Activated CD4-positive, alpha-beta memory T cell treated with anti-CD3 and anti-CD28 coated beads, Interleukin-2, amount 10 ng/mL, durations not matched to agents 7 days and 5 days (primary cell): ENCODE measurements at regions not wholly inside any gene's neighbourhood (a gene's known extent, or its start where the extent isn't known, plus 50 kb on each side); places are given as distances from the start of the nearest gene placed in this dataset.

Source experiments
- CTCF ChIA-PET: fragments of 350-600 bp; sonication (Branson Sonifier 250); formaldehyde crosslinking; loops from one replicate; lab custom pipeline; 2021; ENCODE audit warnings: antibody characterized with exemption, inconsistent platforms; lab: Charles Lee
- POLR2A ChIA-PET: fragments of 350-600 bp; sonication (Branson Sonifier 250); formaldehyde crosslinking; loops from one replicate; lab custom pipeline; 2021; ENCODE audit warnings: antibody characterized with exemption; lab: Charles Lee
- DNase-seq: peaks from one replicate; pipeline ENCODE4 v3.0.0-alpha.2; 2020
- H3K27ac Mint-ChIP-seq: one replicate; pipeline ENCODE4 v1.8.0; 2021; ENCODE audit warnings: mild to moderate bottlenecking, mixed read lengths
- H3K27me3 Mint-ChIP-seq: one replicate; pipeline ENCODE4 v1.8.0; 2021; ENCODE audit warnings: mixed read lengths
- H3K36me3 Mint-ChIP-seq: one replicate; pipeline ENCODE4 v1.8.0; 2021; ENCODE audit warnings: low read depth, mixed read lengths
- H3K4me1 Mint-ChIP-seq: one replicate; pipeline ENCODE4 v1.8.0; 2021; ENCODE audit warnings: mixed read lengths
- H3K4me3 Mint-ChIP-seq: one replicate; pipeline ENCODE4 v1.8.0; 2021; ENCODE audit warnings: mild to moderate bottlenecking, mixed read lengths
- H3K9me3 Mint-ChIP-seq: one replicate; pipeline ENCODE4 v1.8.0; 2021; ENCODE audit warnings: mixed read lengths

DNA sequence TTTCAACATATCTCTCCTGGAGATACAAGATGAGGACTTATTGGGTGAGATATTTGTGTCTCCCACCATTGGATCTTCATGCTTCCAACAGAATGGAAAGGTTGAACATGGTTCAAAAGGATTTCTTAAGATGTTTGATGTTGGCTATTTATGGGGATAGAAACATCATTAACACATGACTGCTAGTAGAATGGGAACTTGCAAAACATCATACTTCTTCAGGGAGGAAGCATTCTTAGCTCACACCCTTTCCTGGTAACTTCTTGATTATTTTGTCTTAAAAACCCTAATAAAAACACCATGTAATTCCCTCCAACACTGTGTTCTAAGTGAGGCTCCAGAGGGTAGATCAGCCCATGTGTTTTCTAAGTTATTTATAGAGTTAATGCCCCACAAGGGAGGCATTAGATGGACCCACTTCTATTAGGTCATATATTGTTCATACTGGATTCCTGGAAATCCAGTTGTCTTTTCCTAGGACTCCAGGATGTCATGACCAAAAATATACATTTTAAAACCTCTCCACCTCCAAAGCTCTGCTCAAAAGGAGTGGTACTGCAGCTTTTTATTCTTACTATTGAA, 95.8 kb downstream of the FOXD1 start:
- H3K27ac Mint-ChIP-seq: no peak overlapping the region
- ChIA-PET CTCF (no interaction called here), POLR2A (no interaction called here)
- H3K27me3 Mint-ChIP-seq: peaks cover 39% of the 10 kb centered on the region
- H3K36me3 Mint-ChIP-seq: no peaks in the 10 kb centered on the region
- H3K4me3 Mint-ChIP-seq: no peak overlapping the region
- H3K4me1 Mint-ChIP-seq: no peaks in the 10 kb centered on the region
- peaks cover 7% of the 10 kb centered on the region for H3K9me3 Mint-ChIP-seq
- no peak for DNase-seq

DNA sequence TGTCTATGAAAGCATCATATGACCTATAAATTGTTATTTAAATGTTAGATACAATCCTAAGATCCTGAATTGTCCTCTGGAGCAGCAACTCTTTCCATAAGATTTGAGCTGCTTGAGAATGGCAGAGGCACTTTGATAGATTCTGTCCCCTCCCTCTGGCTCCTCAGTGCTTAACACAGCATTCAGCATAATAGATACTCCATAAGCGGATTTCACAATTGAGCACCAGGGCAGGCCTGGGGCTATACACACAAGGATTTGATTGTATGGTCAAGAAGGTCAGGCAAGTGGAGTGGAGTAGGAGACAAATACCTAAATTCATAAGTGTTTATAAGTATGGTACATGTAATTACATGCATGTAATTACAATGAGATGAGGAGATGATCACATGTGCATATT, 96.3 kb downstream of the FOXD1 start:
- H3K4me3 Mint-ChIP-seq: no peak overlapping the region
- H3K27me3 Mint-ChIP-seq: peaks cover 34% of the 10 kb centered on the region
- H3K4me1 Mint-ChIP-seq: no peaks in the 10 kb centered on the region
- ChIA-PET POLR2A (no interaction called here), CTCF (no interaction called here)
- DNase-seq: no peak
- peaks cover 7% of the 10 kb centered on the region for H3K9me3 Mint-ChIP-seq
- H3K27ac Mint-ChIP-seq: no peak overlapping the region
- no peaks in the 10 kb centered on the region for H3K36me3 Mint-ChIP-seq

GRCh38 chr5:73351593-73351992, 97.0 kb downstream of the FOXD1 start:
- DNase-seq: no peak
- no peak overlapping the region for H3K27ac Mint-ChIP-seq
- peaks cover 13% of the 10 kb centered on the region for H3K9me3 Mint-ChIP-seq
- no peaks in the 10 kb centered on the region for H3K4me1 Mint-ChIP-seq
- no peak overlapping the region for H3K4me3 Mint-ChIP-seq
- CTCF ChIA-PET: no interaction called here
- POLR2A ChIA-PET: no interaction called here
- peaks cover 3% of the 10 kb centered on the region for H3K36me3 Mint-ChIP-seq
- peaks cover 33% of the 10 kb centered on the region for H3K27me3 Mint-ChIP-seq

DNA sequence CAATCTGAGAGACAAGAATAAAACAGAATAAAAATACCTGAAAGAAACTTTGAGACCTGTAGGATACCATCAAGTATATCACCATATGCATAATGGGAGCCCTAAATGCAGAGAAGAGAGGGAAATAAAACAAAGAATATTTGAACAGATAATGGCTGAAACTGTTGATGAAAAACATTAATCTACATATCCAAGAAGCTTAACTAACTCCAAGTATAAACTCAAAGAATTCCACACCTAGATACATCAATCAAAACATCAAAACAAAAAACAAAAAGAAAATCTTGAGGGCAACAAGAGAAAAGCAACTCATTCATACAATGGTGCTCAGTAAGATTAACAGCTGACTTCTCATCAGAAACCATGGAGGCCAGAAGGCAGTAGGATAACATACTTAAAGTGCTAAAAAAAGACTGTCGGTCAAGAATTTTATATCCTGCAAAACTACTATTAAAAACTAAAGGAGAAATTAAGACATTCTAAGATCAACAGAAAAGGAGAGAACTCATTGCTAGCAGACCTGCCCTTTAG, 101.6 kb downstream of the FOXD1 start:
- Mint-ChIP-seq H3K27ac (no peak overlapping the region), H3K9me3 (peaks cover 16% of the 10 kb centered on the region), H3K4me3 (no peak overlapping the region), H3K4me1 (no peaks in the 10 kb centered on the region), H3K27me3 (peaks cover 26% of the 10 kb centered on the region), H3K36me3 (peaks cover 3% of the 10 kb centered on the region)
- no peak for DNase-seq
- POLR2A ChIA-PET: no interaction called here
- CTCF ChIA-PET: no interaction called here

GRCh38 chr5:73344835-73345234, 103.7 kb downstream of the FOXD1 start:
- H3K4me3 Mint-ChIP-seq: no peak overlapping the region
- H3K9me3 Mint-ChIP-seq: peaks cover 12% of the 10 kb centered on the region
- no peak overlapping the region for H3K27ac Mint-ChIP-seq
- CTCF ChIA-PET: no interaction called here
- POLR2A ChIA-PET: no interaction called here
- H3K36me3 Mint-ChIP-seq: peaks cover 3% of the 10 kb centered on the region
- peaks cover 22% of the 10 kb centered on the region for H3K27me3 Mint-ChIP-seq
- no peak for DNase-seq
- H3K4me1 Mint-ChIP-seq: no peaks in the 10 kb centered on the region

DNA sequence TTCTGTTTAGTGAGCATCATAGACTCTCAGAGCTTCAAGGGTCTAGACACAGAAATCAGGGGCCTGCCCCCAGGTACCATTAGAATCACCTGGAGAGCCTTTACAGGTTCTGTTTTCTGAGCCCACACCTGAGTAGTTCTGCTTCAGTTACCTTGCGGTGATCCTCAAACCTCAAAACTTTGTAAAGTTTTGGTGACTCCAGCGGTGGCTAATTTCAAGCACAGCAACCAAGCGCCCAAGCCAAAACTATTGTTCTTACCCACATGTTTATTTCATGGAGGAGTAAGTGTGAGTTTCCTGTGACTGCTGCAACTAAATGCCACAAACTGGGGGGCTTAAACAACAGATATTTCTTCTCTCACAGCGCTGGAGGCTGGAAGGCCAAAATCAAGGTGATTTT, 108.9 kb downstream of the FOXD1 start:
- Mint-ChIP-seq H3K36me3 (no peaks in the 10 kb centered on the region), H3K4me3 (no peak overlapping the region), H3K9me3 (no peaks in the 10 kb centered on the region), H3K27ac (no peak overlapping the region), H3K4me1 (no peaks in the 10 kb centered on the region), H3K27me3 (peaks cover 25% of the 10 kb centered on the region)
- POLR2A ChIA-PET: no interaction called here
- DNase-seq: no peak
- CTCF ChIA-PET: no interaction called here

DNA sequence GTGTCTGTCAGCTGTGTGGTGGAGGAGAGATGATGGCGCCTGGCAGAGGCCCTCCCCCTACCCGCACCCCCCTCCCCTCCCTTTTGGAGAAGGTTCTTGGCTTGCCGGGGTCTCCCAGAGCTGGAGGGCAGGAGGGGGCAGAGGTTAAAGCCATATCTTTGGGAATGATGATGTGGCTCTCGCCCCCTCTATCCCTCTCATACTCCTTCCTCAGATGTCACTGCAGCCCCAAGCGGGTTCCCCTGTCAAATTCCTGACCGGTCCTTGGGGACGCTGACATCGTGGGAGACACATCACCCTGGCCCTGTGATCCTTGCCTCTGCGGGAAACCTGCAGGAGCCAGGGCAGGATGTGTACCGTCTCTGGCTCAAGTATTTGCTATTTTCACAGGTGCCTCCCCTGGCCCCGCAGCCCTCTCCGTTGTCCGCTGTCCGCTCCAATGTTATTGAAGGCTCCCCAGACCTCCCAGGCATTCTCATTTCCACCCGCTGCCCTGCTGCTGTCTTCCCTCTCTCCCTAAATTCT, 109.5 kb downstream of the FOXD1 start:
- no peak for DNase-seq
- Mint-ChIP-seq H3K9me3 (no peaks in the 10 kb centered on the region), H3K4me1 (no peaks in the 10 kb centered on the region), H3K4me3 (no peak overlapping the region), H3K36me3 (no peaks in the 10 kb centered on the region), H3K27me3 (peaks cover 25% of the 10 kb centered on the region), H3K27ac (no peak overlapping the region)
- ChIA-PET CTCF (no interaction called here), POLR2A (no interaction called here)

GRCh38 chr5:73338256-73339050, 110.1 kb downstream of the FOXD1 start:
- peaks cover 26% of the 10 kb centered on the region for H3K27me3 Mint-ChIP-seq
- no peaks in the 10 kb centered on the region for H3K9me3 Mint-ChIP-seq
- H3K4me3 Mint-ChIP-seq: no peak overlapping the region
- H3K4me1 Mint-ChIP-seq: no peaks in the 10 kb centered on the region
- H3K27ac Mint-ChIP-seq: no peak overlapping the region
- no peaks in the 10 kb centered on the region for H3K36me3 Mint-ChIP-seq
- ChIA-PET CTCF (no interaction called here), POLR2A (no interaction called here)
- no peak for DNase-seq

GRCh38 chr5:73337586-73338255, 110.9 kb downstream of the FOXD1 start:
- Mint-ChIP-seq H3K36me3 (no peaks in the 10 kb centered on the region), H3K27me3 (peaks cover 29% of the 10 kb centered on the region), H3K4me3 (no peak overlapping the region), H3K27ac (no peak overlapping the region), H3K4me1 (no peaks in the 10 kb centered on the region), H3K9me3 (no peaks in the 10 kb centered on the region)
- DNase-seq: no peak
- POLR2A ChIA-PET: no interaction called here
- CTCF ChIA-PET: no interaction called here

DNA sequence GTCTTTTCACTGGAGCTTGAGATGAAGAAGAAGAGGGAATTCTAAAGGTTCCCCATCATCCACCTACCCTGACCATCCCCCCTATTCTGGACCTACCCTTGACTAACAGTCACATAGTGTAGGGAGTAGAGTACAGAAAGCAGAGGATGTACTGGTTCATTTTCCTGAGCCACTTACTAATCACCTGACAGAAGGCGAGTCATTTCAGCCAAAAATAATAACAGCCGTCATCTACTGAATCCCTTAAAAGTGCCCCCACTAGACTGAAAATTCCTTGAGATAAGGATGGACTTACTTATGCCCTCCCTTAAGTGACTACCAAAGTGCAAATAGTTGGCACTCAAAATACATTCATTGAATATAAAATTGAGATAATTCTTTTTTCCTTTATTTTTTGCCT, 112.2 kb downstream of the FOXD1 start:
- CTCF ChIA-PET: no interaction called here
- Mint-ChIP-seq H3K36me3 (no peaks in the 10 kb centered on the region), H3K4me3 (no peak overlapping the region), H3K27me3 (peaks cover 34% of the 10 kb centered on the region), H3K9me3 (no peaks in the 10 kb centered on the region), H3K4me1 (no peaks in the 10 kb centered on the region), H3K27ac (no peak overlapping the region)
- DNase-seq: no peak
- POLR2A ChIA-PET: no interaction called here

DNA sequence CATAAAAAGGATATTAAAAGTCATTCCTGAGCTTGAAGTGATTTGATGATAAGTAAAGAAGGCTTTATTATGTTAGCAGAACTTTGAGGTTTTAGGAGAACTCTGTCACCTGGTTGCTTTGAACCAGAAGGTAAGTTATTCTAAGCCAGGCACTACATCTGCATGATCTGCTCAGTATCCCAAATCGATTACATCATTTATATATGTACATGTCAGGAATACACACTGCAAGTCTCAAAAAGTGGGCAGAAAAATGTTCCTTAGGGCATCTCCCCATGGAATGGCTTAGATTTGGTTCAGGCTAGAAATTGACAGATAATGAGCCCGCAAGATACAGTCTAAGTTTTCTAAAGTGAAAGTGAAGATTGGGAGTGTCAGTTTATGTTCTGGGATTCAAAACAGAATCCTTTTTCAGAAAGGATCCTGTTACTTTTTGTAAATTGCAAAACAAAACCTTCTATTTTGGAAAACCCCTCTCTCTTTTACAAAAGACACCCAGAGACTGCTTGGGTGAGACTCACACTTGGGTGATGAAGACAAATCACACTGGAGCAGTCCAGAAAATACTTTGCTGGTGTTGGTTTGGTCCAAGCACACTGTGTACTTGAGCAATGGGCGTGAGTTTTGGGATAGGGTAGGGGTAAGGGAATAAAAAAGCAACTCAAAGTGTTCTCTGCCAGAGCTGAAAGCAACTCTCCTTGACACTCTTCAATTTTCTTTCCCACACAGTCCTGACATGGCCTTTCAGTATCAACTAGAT, 114.5 kb downstream of the FOXD1 start:
- H3K4me1 Mint-ChIP-seq: no peaks in the 10 kb centered on the region
- no peak for DNase-seq
- POLR2A ChIA-PET: no interaction called here
- no peaks in the 10 kb centered on the region for H3K36me3 Mint-ChIP-seq
- H3K27ac Mint-ChIP-seq: no peak overlapping the region
- H3K4me3 Mint-ChIP-seq: no peak overlapping the region
- H3K9me3 Mint-ChIP-seq: no peaks in the 10 kb centered on the region
- peaks cover 30% of the 10 kb centered on the region for H3K27me3 Mint-ChIP-seq
- CTCF ChIA-PET: no interaction called here

DNA sequence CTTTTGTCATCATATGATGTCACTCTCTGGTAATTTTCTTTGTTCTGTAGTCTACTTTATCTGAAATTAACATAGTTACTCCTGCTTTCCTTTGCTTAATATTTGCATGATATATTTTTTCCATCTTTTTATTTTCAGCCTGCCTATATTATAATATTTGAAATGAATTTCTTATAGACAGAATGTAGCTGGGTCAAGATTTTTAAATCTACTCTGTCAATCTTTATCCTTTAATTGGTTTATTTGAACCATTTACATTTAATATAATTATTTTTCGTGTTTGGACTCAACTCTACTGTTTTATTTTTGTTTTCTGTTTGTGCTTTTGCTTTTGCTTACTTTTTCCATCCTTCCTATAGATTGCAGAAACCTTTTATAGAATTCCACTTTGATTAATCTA, 118.0 kb downstream of the FOXD1 start:
- Mint-ChIP-seq H3K4me3 (no peak overlapping the region), H3K36me3 (no peaks in the 10 kb centered on the region), H3K4me1 (no peaks in the 10 kb centered on the region), H3K27ac (no peak overlapping the region), H3K9me3 (no peaks in the 10 kb centered on the region), H3K27me3 (peaks cover 26% of the 10 kb centered on the region)
- ChIA-PET POLR2A (no interaction called here), CTCF (no interaction called here)
- DNase-seq: no peak

- no peak for DNase-seq
- Mint-ChIP-seq H3K36me3 (no peaks in the 10 kb centered on the region), H3K27ac (no peak overlapping the region), H3K4me1 (no peaks in the 10 kb centered on the region), H3K27me3 (peaks cover 19% of the 10 kb centered on the region), H3K4me3 (no peak overlapping the region), H3K9me3 (no peaks in the 10 kb centered on the region)
- CTCF ChIA-PET: no interaction called here
- POLR2A ChIA-PET: no interaction called here
These were observed 119.9 kb downstream of the FOXD1 start for GRCh38 chr5:73328640-73329039.
